Fibroblast of the conjunctiva (primary cell): ENCODE measurements at regions not wholly inside any gene's neighbourhood (a gene's known extent, or its start where the extent isn't known, plus 50 kb on each side); places are given as distances from the start of the nearest gene placed in this dataset.

Experiments used
- DNase-seq: peaks from one replicate; pipeline ENCODE4 v3.0.0-alpha.2; 2010; ENCODE audit warnings: low read depth

DNA sequence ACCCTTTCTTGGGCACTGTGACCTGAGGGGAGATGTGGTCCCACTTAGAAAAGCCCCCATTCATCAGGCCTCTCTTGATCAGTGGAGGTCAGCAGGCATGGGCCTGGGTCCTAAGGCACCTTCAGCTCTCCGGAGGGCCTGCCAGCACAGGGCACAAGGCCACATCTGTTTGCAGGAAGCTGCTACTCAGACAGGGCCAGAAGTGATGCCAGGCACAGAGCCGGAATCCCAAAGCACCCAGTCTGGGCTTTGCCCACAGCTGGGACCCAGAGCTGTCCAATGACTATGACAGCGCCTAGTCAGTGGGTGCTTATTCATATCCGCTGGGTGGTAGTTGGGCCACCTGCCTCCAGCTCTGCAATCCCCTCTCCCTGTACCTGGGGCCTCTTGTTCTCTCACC lies 63.2 kb upstream of the ELN start:
- DNase-seq: no peak

DNA sequence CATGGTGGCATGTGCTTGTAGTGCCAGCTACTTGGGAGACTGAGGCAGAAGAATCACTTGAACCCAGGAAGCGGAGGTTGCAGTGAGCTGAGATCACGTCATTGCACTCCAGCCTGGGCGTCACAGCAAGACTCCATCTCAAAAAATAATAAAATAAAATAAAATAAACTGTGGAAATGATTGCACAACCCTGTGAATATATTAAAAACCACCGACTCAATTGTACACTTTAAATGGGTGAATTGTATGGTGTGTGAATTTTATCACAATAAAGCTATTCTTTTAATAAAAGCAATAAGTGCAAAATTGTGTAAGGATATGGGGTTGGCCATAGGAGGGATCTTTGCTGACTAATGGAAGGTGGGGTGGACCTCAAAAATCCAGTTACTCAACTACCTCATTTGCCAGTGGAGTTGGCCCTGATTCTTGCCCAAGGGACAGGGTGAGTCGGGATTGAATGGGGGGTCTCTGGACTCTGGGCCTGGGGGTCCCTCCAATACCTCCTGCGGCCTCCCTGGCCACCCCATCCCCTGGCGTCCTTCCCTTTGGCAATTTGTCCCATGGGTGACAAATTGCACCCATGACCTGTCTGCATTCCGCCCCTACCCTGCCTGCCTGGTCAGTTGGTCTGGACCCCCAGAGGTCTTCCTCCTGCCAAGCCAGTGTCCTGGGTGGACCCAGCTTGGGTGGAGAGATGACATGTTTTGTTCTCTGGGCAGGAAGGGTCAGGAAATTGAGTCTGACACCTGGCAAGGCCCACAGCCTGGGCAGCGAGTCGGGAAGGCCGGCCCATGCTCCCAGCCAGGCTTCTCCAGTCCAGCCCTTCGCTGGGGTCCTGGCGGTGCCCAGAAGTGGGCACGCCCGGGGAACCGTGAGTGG lies 61.7 kb upstream of the ELN start:
- no peak for DNase-seq

DNA sequence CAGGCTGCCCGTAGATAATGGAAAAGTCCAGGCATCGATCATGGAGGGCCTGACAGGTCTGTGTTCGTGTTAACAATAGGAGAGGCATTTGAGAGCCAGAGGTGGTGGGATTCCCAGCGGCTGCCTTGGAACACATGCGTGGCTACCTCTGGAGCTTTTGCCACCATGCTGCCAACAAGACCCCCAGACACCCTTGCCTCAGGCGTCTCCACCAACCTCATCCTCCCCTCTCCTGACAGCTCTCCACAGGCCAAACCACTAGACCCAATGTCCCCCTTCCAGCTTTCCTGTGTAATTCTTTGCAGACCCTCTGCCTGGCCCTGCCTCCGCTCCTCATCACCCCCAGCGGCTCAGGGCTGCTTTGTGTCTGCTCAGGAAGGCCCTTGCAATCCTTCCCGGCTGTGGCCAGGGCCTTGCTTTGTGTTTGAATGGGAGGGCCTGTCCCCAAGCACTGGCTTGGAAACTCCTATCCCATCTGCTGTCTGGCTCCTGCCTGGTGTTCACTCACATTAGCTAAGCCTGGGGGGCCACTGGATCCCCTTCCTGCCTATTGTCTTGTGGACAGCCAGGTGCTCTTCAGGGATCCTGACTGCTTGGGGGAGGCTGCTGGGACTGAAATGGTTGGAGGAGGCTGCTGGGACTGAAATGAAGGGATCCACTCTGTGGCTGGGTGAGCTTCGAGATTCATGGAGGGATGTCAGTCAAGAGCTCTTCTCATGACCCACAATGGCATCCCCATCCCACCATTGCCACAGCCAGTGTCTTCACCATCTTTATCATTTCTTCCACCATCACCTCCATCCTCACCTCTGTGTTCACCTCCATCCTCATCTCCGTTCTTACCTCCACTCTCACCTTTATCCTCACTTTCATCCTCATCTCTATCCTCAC lies 60.8 kb upstream of the ELN start:
- DNase-seq: no peak

DNA sequence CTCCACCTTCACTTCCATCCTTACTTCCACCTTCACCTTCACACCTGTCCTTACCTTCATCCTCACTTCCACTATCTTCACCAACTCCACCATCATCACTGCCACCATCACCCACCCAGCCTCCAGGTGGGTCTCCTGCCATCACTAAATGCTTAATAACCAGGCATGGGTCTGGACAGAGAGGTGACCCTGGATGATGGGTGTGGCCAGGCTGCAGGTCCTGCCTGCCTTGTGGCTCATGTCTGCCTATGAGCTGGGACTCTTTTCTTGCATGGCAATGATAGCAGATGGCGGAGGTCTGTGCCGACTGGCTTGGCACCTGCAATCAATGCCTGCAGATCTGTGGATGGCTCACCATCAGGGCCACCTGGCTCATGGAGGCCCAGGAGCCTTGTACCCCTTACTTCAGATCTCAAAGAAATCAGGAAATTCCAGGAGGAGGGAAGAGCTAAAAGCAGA lies 60.1 kb upstream of the ELN start:
- no peak for DNase-seq

DNA sequence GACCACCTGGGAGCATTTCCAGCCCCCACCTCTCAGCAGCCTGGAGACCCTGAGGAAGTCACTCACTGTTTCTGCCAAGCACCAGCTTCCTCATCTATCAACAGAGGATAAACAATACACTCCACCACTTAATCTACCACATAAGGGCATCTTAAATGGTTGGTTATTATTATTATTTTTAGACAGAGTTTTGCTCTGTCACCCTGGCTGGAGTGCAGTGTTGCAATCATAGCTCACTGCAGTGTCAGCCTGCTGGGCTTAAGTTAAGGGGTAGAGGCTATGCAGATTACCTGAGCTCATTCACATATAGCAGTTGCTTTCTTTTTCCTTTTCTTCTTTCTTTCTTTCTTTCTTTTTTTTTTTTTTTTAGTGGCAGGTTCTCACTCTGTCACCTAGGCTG lies 59.5 kb upstream of the ELN start:
- no peak for DNase-seq

DNA sequence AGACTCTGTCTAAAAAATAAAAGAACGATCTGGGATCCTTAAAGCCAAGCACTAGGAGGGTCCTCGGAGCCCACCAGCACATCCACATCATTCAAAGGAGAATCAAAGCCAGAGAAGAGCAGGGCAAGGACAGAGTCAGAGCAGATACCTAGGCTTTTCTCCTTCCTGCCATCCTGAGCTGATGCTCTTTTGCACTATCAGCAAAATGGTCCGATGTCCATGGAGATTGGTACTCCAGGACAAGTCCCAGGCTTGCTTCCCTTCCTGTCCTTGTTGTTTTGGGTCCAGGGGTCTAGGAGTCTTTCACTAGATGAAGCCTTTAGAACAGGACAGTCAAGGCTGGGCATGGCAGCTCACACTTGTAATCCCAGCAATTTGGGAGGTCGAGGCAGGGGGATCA lies 58.0 kb upstream of the ELN start:
- no peak for DNase-seq

DNA sequence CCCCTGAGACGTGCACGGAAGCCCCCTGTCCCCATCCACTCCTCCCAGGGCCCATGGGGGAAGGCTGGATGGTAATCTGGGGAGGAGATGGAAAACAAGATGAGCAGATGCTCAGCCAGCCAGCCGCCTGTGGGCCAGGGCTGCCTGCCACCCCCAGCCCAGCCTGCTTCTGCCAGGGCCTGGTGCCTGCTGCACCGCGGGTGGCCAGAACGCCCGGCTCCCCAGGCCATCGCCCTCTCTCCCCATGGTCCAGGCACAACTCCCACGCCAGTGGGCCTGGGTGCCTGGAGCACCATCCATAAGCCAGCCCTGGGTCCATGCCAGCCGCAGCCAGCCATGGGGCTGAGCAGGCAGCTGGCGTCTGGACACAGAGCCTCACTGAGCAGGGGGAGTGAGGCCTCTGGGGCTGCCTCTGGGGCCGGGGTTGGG lies 57.2 kb upstream of the ELN start:
- DNase-seq: no peak

DNA sequence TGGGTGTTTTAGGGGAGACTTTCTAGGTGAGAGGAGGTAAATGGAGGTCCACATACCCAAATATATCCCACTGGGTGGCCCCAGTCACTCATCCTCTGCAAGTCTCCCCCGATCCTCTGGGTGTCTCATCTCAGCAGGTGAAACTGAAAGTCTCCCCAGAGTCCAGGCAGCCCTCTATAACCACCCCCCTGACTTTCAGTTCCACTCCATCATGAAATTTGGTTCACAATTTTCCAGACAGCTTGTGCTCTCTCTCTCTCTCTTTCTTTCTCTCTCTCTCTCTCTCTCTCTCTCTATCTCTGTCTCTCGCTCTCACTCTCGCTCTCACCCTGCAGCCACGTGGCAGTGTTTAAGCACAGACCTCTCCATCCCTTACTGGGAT lies 56.7 kb upstream of the ELN start:
- DNase-seq: no peak

DNA sequence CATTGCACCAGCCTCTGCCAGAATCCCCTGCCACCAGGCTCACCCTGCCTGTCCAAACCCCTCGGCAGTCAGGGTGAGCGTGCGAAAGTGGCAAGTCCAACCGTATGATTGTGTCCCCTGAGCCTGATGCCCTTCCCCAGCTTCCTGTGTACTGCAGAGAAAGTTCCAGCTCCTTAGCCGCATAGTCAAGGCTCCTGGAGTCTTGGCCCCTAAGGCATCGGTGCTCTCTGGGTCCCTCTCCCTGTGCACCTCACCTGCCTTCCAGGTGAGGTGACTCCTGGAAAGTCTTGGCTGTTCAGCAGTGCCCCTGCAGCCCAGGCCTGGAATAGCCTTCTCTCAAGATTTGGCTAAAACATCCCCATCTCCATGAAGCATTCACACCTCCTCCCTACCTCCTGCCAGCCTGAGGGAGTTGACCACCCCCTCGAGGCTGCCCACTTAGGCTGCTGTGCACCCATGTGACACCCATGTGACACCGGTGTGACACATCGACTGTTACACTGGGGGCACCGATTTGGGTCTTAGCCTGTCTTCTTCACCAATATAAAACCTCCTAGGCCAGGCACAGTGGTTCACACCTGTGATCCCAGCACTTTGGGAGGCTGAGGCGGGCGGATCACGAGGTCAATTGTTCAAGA lies 56.1 kb upstream of the ELN start:
- no peak for DNase-seq

DNA sequence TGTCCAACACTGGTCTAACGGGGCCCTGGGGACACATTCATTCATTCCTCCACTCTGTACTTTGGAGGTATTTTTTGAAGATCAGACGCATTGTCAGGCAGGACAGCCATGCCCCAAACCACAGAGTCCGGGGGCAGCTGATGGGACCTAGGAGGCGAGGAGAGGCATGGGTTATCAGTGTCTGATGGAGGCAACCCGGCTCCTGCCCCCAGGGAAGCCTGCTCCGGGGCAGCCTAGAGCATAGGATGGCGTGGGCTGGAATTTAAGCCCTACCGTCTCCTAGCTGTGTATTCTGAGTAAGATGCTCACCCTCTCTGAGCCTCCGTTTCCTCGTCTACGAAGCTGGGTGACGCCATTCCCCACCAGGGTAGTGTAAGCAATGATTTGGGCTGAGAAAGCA lies 55.4 kb upstream of the ELN start:
- no peak for DNase-seq

DNA sequence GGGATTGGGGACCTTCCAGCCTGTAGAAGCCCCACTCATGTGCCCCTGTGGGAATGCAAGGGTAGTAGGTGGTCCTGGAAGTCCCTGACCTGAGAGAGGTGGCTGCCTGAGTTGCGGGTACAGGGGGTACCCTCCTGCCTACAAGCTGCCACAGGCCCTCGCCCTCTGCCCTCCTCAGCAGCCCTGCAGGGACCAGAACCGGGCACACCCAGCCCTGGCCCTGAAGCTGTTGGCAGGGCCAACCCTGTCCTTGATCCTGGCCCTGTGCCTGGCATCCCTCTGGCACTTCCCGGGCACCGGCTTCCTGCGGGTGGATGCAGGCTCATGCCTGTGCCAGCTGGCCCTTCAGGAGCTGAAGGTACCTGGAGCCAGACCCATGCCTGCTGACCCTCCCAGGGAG lies 54.9 kb upstream of the ELN start:
- no peak for DNase-seq

DNA sequence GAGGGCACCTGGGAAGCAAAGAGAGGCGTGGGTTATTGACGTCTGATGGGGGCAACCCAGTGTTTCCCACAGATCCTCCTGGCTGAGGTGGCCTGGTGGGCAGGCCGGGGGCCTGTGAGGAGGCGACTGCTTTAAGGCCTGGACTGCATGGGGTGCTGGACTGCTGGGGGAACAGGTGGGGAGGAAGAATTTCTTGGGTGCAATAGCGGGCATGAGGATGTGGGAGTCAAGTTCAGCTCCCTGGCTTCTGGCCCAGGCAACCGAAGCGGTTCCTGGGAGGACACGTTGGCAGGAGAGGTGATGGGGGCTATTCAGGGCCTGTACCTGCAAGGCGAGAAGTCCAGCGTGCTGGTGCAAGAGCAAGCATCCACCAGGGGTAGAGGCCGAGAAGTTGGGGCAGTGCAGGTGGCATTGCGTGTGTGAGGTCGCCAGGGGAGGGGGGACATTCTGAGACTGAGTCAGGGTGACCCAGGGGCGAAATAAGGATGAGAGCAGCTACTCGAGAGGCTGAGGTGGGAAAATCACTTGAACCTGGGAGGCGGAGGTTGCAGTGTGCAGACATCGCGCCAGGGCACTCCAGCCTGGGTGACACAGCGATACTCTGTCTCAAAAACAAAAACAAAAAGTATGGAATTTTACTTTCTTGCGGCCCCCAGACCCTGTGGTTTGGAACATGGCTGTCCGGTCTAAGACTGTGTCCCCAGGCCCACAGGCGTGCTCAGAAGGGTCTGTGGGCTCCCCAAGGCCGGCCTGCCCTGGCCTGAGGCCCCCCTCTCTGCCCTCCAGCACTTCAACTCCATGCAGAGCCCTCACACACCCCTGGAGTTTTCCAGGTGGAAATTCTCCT lies 53.6 kb upstream of the ELN start:
- no peak for DNase-seq

DNA sequence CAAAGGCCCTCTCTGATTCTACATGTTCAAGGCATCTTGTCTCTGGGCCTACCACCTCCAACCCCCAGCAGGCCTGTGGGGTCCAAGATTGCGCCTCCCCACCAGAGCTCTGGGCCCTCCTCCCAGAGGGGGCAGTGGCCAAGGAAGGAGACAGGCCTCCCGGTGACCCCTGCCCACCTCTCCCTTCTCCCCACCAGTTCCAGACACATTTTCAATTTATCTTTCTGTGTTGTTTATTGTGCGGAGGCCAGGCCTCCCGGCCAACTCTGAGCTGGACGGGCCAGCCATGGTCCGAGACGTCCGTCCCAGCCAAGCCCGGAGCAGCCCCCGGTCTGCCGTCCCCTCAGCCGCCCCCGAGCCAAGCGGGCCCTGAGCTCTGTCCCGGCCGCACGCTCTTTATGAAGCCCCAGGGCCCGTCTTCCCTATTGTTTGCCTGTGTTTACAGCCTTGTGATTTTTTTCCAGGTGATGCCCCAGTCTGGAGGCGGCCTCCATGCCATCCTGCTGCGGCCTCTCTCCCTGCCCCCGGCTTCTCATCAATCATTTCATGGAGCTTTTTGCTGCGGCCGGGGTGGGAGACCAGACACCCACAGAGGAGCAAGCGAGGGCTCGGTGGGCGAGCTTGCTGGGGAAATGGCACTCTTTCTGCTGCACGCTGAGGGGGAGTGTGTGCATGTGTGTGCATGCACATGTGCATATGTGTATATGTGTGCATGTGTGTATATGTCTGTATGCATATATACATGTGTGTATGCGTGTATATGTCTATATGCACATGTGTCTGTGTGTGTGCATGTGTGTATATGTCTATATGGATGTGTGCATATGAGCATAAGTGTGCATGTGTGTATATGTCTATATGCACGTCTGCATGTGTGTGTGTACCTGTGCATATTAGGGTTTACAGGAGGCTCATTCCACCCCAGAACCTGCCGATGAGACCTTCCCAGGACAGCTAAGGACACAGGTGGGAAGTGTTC lies 52.7 kb upstream of the ELN start:
- no peak for DNase-seq

DNA sequence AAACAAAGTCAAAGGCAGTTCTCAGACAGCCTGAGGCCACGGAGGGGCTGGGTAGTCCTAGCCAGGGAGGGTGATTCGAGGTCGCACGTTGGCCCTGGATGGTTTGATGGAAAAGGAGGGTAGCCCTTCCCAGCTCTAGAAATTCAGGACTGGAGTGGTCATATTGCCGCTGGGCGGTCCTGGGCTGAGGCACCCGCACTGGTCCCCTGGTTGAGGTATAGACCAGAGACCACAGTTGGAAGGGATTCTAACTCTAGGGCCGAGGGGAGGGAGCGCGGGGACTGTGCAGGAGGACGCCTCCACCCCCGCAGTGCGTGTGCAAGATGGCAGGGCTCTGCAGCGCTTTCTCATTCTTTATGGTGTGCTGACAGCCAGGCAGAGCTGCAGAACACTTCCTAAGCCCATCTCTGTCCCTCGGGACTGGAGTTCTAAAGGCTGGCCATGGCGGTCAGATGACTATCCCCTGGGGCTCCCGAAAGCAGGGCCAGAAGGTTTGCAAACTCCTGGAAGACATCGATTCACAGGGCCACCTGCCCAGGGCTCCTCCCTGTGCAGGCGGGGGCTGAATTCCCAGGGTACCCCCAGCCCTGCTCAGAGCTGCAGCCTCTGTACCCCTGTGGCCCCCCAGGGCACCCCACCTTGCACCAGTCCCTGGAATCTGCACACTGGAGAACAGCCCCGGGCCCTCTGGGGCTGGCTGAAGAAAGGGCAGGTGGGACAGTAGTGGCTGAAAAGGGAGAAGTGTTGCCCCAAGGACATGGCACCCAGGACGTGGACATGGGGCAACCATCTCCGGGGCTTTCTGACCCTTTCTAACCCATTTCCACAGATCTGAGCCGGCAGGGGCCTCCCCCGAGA lies 51.0 kb upstream of the ELN start:
- DNase-seq: no peak

DNA sequence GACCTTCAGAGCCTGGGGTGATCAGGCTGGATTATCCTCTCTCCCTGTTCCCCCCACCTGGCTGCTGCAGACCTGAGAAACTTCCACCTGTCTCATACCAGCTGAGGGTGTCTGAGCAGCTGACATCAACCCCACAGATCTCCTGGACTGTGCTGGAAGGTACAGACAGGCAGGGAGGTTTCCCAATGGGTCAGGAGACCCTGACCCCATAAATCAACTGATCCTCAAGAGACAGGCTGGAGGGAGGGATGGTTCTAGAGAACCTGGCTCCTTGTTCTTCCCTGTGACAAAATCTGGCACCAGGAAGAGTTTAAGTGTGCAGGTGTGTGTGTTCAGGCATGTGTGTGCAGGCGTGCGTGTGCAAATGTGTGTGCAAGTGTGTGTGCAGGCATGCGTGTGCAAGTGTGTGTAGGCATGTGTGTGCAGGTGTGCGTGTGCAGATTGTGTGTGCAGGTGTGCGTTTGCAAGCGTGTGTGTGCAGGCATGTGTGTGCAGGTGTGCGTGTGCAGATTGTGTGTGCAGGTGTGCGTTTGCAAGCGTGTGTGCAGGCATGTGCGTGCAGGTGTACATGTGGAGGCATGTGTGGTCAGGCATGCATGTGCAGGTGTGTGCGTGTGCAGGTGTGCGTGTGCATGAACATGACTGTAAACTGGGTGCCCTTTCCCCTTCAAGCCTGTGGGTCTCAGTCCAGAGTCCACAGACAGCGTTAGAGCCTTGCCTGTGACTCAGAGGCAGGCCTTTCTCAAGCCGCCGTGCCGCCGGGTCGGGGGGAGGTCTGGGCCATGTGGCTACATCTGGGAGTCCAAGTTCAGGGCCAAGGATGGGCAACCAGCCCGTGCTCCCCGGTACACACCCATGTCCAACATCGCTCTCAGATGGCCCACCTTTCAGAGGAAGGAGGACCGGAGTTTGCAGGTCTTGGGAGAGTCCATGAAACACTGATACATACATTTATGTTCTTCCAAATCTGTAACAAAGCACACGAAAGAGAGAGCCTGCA lies 50.1 kb upstream of the ELN start:
- no peak for DNase-seq
